GM13977 (cell line): ENCODE measurements at regions not wholly inside any gene's neighbourhood (a gene's known extent, or its start where the extent isn't known, plus 50 kb on each side); places are given as distances from the start of the nearest gene placed in this dataset.

ENCODE experiments used
- DNase-seq: peaks from one replicate; pipeline ENCODE4 v3.0.0; 2012; ENCODE audit warnings: low spot score
- CTCF ChIP-seq: IDR thresholded peaks from 2 replicates; pipeline ENCODE4 v1.5.1; 2012; ENCODE audit warnings: mild to moderate bottlenecking, control low read depth; ENCODE audit not compliant: insufficient read depth; ENCODE audit errors: extremely low read depth, missing control alignments
- in situ Hi-C: fragments of 300-500 bp; cut with MboI; formaldehyde crosslinking; loops from one replicate; pipeline ENCODE4 v1.12.0; 2022; ENCODE audit warnings: low sequenced_read_pairs, low pct_unique_long_range_greater_than_20kb, mixed read lengths, inconsistent platforms; ENCODE audit not compliant: unreplicated experiment

- TF ChIP-seq CTCF, result no peak
- no peak for DNase-seq
Measured at GRCh38 chr4:126698224-126698623, 934.5 kb upstream of the INTU start.

GRCh38 chr4:126701756-126702155 lies 931.0 kb upstream of the INTU start:
- DNase-seq, result no peak
- TF ChIP-seq CTCF, result no peak
- in situ Hi-C loops, result no loop called here

More at GRCh38 chr4:126698224-126698623, 934.5 kb upstream of the INTU start:
- in situ Hi-C loops, result no loop called here

- no peak for TF ChIP-seq CTCF
- no peak for DNase-seq
- in situ Hi-C loops, result no loop called here
Measured at GRCh38 chr4:126702747-126703146, 930.0 kb upstream of the INTU start.

GRCh38 chr4:126705266-126705665 lies 927.5 kb upstream of the INTU start:
- DNase-seq, result no peak
- TF ChIP-seq CTCF, result no peak

GRCh38 chr4:126708716-126709115 lies 924.0 kb upstream of the INTU start:
- in situ Hi-C loops, result no loop called here
- no peak for DNase-seq
- TF ChIP-seq CTCF, result no peak

More at GRCh38 chr4:126705266-126705665, 927.5 kb upstream of the INTU start:
- in situ Hi-C loops, result no loop called here

GRCh38 chr4:126710935-126711334 lies 921.8 kb upstream of the INTU start:
- no peak for DNase-seq
- no peak for TF ChIP-seq CTCF
- in situ Hi-C loops, result no loop called here

- in situ Hi-C loops, result no loop called here
- TF ChIP-seq CTCF, result no peak
- no peak for DNase-seq
Measured at GRCh38 chr4:126715067-126715466, 917.7 kb upstream of the INTU start.
